AG10803 (cell line): ENCODE measurements at regions not wholly inside any gene's neighbourhood (a gene's known extent, or its start where the extent isn't known, plus 50 kb on each side); places are given as distances from the start of the nearest gene placed in this dataset.

Experiments
- DNase-seq: peaks from one replicate; pipeline ENCODE4 v3.0.0; 2010; ENCODE audit warnings: low read depth
- H3K4me3 ChIP-seq: 2 replicates; pipeline ENCODE4 v1.5.1; 2011; ENCODE audit warnings: mild to moderate bottlenecking, low read length, control low read depth
- TF ChIP-seq, protein P1 (sequence below): conservative IDR thresholded peaks from 2 replicates; pipeline ENCODE4 v1.5.1; 2011; ENCODE audit warnings: mild to moderate bottlenecking, low read length, control low read depth, inconsistent platforms

DNA sequence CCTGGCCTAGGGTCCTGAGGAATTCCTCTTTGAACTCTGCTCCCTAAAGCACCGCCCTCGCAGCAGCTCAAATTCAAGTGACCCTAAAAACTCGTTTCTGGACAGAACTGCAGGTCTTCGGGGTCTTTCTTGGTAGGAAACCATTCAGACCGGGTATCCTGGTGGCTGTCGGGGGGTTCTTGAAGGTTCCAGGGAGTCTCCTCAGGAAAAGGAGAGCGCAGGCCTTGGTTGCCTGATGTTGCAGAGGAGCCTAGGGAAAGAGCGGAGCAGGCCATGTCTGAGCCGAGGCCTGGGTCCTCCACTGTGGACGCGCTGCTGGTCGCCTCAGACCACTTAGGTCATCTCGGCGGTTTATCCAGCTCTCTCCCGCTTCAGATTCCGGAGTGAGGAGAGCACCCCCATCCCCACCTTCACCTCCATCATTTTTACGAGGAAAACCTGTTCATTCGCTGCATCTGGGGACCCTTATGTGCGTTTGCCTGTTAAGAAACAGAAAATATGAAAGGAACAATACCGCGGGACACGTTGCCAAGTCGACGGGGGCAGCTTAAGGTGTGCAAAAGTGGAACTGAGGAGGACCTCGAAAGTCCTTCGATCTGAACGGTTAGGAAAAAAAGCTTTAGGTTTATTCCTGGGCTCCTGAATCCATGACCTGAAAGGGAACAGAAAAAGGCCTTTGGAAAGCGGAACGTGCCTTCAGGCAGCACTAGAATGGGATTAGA, 299.4 kb downstream of the PARP8 start:
- DNase-seq, result no peak
- no peak overlapping the region for H3K4me3 ChIP-seq
- TF ChIP-seq, protein P1, sequence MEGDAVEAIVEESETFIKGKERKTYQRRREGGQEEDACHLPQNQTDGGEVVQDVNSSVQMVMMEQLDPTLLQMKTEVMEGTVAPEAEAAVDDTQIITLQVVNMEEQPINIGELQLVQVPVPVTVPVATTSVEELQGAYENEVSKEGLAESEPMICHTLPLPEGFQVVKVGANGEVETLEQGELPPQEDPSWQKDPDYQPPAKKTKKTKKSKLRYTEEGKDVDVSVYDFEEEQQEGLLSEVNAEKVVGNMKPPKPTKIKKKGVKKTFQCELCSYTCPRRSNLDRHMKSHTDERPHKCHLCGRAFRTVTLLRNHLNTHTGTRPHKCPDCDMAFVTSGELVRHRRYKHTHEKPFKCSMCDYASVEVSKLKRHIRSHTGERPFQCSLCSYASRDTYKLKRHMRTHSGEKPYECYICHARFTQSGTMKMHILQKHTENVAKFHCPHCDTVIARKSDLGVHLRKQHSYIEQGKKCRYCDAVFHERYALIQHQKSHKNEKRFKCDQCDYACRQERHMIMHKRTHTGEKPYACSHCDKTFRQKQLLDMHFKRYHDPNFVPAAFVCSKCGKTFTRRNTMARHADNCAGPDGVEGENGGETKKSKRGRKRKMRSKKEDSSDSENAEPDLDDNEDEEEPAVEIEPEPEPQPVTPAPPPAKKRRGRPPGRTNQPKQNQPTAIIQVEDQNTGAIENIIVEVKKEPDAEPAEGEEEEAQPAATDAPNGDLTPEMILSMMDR, result no peak

DNA sequence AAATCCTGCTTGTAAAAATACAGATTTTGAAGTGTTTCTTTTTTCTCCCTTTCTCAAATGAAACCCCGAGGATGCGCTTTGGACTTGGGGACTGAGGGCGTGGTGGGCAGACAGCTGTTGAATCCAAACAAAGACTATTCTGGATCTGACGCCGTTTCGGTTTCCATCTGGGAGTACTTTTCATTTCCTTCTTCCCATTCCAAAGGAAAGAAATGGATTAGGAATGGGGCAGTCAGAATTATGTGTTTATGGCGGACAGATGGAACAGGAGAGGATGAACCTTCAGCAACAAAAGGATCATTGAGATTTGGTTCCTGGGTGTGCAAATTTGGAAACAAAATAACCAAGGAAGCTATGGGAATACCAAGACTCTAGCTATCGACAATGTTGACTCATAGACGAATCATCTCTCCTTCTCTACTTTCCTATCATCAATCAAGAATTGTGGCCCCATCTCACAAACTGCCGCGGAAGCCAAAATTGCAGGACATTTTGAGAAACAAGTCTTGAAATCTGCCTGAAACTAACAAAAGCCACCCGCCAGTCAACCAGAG, 300.6 kb downstream of the PARP8 start:
- DNase-seq, result no peak
- TF ChIP-seq, protein P1, result no peak
- H3K4me3 ChIP-seq, result peak overlapping the region; percentile 9; the same call in 1 of the 2 replicates

DNA sequence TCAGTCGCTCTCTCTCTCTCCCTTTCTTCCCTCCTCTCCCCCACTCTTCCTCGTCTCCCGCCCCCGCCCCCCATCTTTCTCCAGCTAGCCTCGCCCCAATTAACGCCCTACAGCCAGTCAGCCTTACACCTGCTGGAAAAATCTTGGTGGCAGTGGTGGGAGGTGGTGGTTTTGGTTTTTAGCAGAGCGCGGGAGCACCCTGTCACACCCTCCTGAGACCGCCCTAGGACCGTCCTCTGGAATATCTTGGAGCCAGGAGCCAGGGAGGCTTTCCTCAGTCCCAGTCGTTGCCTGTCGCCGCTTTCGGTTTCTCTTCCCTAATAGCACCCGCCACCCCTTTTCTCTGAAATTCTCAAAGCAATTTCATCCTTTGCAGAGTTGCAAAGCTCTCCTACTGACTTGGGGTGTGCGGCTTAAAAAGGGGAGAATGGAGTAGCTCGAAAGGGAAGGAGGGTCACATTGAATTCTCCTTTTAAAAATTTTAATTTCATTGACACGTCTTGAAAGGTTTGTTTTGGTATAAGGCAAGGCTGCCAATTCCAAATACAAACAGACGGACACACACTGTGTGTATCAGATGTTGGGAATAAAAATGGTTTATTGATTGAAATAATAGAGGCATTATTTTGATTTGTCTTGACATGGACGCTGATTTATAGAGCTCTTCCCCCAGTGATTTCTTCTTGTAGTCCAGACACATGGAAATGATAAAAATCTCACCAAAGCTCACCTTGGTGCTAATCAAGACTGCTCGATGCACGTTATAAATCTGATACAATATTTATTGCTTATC, 301.3 kb downstream of the PARP8 start:
- no peak for DNase-seq

DNA sequence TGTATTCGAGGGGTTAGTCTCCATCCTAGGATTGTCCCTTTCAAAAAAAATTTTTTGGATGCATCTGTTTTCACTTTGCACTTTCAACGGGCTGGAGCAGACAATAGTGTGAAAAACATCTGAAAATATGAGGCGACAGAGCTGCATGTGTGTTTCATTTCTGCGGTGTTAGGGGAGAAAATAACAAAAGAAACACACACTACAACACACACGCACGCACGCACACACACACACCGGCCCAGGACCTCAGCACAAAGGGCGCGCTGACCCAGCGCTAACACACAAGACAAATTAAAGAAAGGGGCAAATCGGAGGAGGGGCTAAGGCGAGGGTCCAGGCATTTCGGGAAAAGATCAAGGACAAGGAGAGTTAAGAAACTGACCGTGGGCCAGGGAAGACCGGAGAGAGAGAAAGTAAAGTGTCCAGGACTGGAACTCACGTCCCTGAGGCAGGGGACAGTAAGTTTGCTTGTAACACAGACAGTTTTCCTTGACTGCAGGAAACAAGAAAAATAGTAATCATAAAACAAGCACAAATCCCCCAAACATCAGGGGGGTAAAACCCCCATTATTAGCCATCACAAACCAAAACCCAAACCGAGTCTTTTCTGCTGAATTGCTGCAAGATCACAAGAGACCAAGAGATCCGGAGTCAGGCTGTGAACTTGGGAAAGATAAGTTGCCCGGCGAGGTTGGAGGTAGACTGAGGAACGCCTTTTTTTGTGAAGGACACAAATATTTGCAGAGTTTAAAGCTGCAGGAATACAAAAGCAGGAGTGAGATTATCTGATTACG, 302.1 kb downstream of the PARP8 start:
- DNase-seq, result no peak
- TF ChIP-seq, protein P1, result no peak
- peak overlapping the region; percentile 33 for H3K4me3 ChIP-seq

More for the DNA sequence above, 301.3 kb downstream of the PARP8 start:
- TF ChIP-seq, protein P1, result no peak
- H3K4me3 ChIP-seq, result peak overlapping the region; percentile 58

DNA sequence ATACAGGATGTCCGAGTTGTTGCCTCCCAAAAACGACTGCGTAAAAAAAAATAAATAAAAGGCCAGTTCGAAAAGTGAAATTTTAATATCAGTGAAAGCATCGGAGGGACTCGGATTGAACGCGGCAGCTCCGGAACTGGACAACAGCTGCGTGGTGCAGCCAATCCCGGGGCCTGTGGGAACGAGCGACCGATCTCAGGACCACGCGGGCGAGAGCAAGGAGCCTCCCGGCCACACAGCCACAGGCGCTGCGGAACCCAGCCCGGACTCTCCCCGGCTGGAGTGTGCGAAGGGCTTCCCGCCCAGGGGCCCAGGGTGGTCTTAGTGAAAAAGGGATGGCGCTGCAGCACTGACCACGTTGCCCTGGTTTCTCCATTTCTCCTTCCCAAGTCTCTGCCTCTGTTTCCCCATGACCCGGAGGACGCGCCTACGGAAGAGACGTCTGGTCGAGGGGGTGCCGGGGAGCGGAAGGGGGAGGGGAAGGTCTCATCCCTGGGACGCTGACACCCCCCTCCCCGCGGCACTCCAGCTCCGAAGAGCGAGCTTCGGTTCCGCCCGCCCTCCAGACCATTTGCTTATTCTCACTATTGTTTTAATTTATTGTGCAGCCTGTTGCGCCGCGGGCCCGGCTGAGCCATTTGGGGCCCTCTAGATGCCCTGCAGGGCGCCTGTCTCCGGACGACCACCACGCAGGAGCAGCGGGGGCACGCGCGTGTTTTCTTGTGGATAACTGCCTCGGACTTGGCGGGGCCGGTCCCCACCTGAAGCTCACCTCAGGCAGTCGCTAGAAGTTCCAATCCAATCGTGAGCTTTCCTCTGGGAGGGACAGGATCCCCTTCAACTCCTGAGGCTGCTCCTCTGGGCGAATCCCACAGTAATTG, 303.0 kb downstream of the PARP8 start:
- TF ChIP-seq, protein P1, result no peak
- no peak for DNase-seq
- peak overlapping the region; percentile 4 for H3K4me3 ChIP-seq

DNA sequence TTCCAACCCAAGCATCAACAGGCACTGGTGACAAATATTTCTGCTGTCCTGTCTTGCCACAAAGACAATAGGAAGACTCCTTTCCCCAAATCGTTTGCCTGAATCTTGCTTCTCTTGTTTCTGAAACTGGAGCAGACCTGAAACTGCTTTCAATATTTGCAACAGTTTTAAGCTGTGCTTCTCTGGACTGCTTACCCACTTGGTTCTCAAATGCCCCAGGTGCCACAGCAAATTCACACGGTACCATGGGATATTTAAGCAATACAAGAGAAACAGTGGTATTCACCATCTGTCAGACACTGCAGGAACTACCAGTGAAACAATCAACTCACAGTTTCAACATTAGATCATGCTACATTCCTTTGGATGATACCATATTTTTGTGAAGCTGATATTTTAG, 309.4 kb downstream of the PARP8 start:
- TF ChIP-seq, protein P1, result no peak
- H3K4me3 ChIP-seq, result no peak overlapping the region
- no peak for DNase-seq
